ENCODE measurements at regions not wholly inside any gene's neighbourhood (a gene's known extent, or its start where the extent isn't known, plus 50 kb on each side); places are given as distances from the start of the nearest gene placed in this dataset.

DNA sequence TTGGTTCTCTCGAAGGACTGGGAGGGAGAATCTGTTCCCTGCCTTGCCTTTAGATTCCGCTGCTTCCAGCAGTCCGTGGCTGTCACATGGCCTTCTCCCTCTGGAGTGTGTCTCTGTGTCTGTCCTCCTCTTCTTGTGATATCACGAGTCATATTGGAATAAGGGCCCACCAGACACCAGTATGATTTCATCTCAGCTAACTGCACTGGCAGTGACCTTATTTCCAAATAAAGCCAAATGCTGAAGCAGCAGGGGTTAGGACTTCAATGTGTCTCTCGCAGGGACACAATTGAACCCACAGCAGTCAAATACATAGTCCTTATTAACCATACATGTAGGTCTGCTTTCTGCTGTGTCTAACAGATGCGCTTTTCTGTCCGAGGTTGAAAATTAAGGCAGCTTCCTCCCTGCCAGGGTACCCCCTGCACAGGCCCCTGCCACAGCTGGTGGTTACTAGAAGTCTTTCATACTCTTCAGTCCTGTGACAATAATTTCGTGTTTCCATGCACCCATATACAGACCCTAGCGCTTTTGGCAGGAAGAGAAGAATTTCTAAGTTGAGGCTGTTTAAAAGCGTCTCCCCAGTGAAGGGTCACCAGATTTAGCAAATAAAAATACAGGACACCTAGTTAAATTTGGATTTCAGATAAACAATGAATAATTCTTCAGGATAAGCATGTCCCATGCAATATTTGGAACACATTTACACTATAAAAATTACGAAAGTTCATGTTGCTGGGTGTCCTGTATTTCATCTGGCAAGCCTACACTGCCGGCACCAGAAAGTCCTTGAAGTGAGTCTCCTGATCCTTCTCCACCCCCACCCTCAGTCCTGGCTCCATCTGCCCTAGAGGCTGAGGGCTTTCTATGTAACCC, 182.1 kb downstream of the ETS2 start:
- DNase-seq (ENCODE audit: low read depth) = no peak
- TF ChIP-seq CTCF (IDR thresholded peaks at IDR 0.05; ENCODE audit: low read length, missing control alignments) = no peak
- H3K4me3 ChIP-seq (replicated peaks; ENCODE audit: low read depth, low read length) = no peak overlapping the region

DNA sequence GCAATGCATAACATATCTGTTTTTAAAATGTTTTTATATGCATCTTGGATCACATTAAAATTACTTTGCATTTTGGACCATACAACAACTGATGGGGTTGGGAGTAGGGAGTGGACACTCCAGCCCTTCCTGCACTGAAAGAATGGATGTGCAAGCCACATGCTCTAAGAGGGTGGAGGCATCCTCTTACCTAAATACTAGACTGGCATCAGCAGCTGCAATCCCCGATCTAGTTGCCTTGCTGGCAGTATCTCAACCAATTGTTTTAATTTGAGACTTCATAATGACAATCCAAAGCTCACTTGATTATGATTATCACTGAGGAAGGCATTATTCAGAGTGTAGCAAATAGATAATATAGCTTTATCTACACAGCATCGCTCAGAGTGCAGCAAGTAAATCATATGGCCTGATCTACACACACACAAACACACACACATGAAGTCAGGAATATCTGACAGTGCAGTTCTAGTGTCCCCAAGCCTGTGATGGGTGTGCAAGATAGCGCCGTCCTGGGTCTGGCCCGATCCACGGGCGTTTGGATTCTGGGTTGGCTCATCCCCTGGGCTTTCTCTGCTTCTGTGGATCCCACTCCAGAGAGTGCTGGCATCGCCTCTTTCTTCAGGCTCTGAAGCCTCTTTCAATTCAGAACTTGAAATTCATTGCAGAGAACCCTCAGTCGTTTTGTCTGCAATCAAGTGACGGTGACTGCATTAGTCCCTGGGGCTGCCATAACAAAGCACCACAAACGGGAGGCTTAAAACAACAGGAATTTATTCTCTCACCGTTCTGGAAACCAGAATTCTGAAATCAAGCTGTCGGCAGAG, 181.3 kb downstream of the ETS2 start:
- TF ChIP-seq CTCF (IDR thresholded peaks at IDR 0.05; ENCODE audit: low read length, missing control alignments) = no peak
- DNase-seq (ENCODE audit: low read depth) = no peak
- no peak overlapping the region for H3K4me3 ChIP-seq (replicated peaks; ENCODE audit: low read depth, low read length)

GRCh38 chr21:38986406-38986805, 180.7 kb downstream of the ETS2 start:
- TF ChIP-seq CTCF (IDR thresholded peaks at IDR 0.05; ENCODE audit: low read length, missing control alignments) = no peak
- DNase-seq (ENCODE audit: low read depth) = no peak
- H3K4me3 ChIP-seq (replicated peaks; ENCODE audit: low read depth, low read length) = no peak overlapping the region

GRCh38 chr21:38985568-38986378, 180.0 kb downstream of the ETS2 start:
- no peak for TF ChIP-seq CTCF (IDR thresholded peaks at IDR 0.05; ENCODE audit: low read length, missing control alignments)
- DNase-seq (ENCODE audit: low read depth) = peak; percentile 97
- H3K4me3 ChIP-seq (replicated peaks; ENCODE audit: low read depth, low read length) = no peak overlapping the region

GRCh38 chr21:38984982-38985567, 179.3 kb downstream of the ETS2 start:
- TF ChIP-seq CTCF (IDR thresholded peaks at IDR 0.05; ENCODE audit: low read length, missing control alignments) = no peak
- DNase-seq (ENCODE audit: low read depth) = peak; percentile 88
- H3K4me3 ChIP-seq (replicated peaks; ENCODE audit: low read depth, low read length) = no peak overlapping the region

- DNase-seq (ENCODE audit: low read depth) = no peak
- no peak for TF ChIP-seq CTCF (IDR thresholded peaks at IDR 0.05; ENCODE audit: low read length, missing control alignments)
- no peak overlapping the region for H3K4me3 ChIP-seq (replicated peaks; ENCODE audit: low read depth, low read length)
Observed at GRCh38 chr21:38984568-38984967, 178.8 kb downstream of the ETS2 start.

All from fibroblast of pulmonary artery (primary cell).